ENCODE measurements at regions not wholly inside any gene's neighbourhood (a gene's known extent, or its start where the extent isn't known, plus 50 kb on each side); places are given as distances from the start of the nearest gene placed in this dataset.

- Histone ChIP-seq H2AFZ (ENCODE audit: insufficient read depth, low read depth, low read length, poor library complexity, severe bottlenecking) (no peak overlapping the region), H3K9me3 (ENCODE audit: control extremely low read depth in 1 of 3, control insufficient read depth in 2 of 3, insufficient read depth in 1 of 3, low read length in 2 of 3) (no peaks in the 10 kb centered on the region), H4K20me1 (ENCODE audit: control insufficient read depth, insufficient read depth, low read length, poor library complexity, severe bottlenecking) (no peaks in the 10 kb centered on the region), H3K79me2 (ENCODE audit: control insufficient read depth, insufficient read depth, low read length) (no peaks in the 10 kb centered on the region), H3K4me3 (ENCODE audit: control extremely low read depth in 1 of 5, extremely low read depth in 1 of 5, insufficient read depth in 1 of 5, low read depth in 2 of 5, low read length in 4 of 5) (no peak overlapping the region), H3K4me1 (ENCODE audit: control insufficient read depth in 2 of 2, insufficient read depth in 2 of 2, low read length in 2 of 2) (no peaks in the 10 kb centered on the region), H3K4me2 (replicated peaks; ENCODE audit: low read depth, low read length, poor library complexity, severe bottlenecking) (no peak overlapping the region), H3K27me3 (replicated peaks in 1 of 4; ENCODE audit: control extremely low read depth in 1 of 4, control insufficient read depth in 3 of 4, insufficient read depth in 4 of 4, low read length in 3 of 4) (no peaks in the 10 kb centered on the region), H3K27ac (ENCODE audit: low read length in 2 of 2) (no peak overlapping the region), H3K9ac (ENCODE audit: low read length) (no peak overlapping the region), H3K36me3 (replicated peaks in 1 of 2; ENCODE audit: control extremely low read depth in 1 of 2, control insufficient read depth in 1 of 2, extremely low read depth in 1 of 2, insufficient read depth in 2 of 2, low read length in 1 of 2) (no peaks in the 10 kb centered on the region)
- Mint-ChIP-seq H3K9me3 (ENCODE audit: insufficient read depth) (no peaks in the 10 kb centered on the region), H3K4me3 (no peak overlapping the region), H3K27ac (no peak overlapping the region), H3K4me1 (no peaks in the 10 kb centered on the region), H3K27me3 (no peaks in the 10 kb centered on the region)
- ATAC-seq (ENCODE audit: low read depth), result no peak
- CTCF ChIA-PET, result no interaction called here
- TF ChIP-seq CTCF (IDR thresholded peaks at IDR 0.05), result no peak
- no peak for TF ChIP-seq EZH2 (IDR thresholded peaks at IDR 0.05; ENCODE audit: borderline replicate concordance, insufficient read depth, low read depth, low read length, poor library complexity, severe bottlenecking)
- POLR2A ChIA-PET, result no interaction called here
- DNase-seq, result no peak
- 50% methylated on average over 2 of the region's 5 CpGs for WGBS (ENCODE audit: insufficient coverage)
- intact Hi-C loops (cut with micrococcal nuclease), result no loop called here
These were observed 380.7 kb downstream of the MRPS30 start for GRCh38 chr5:45189481-45189880.

DNA sequence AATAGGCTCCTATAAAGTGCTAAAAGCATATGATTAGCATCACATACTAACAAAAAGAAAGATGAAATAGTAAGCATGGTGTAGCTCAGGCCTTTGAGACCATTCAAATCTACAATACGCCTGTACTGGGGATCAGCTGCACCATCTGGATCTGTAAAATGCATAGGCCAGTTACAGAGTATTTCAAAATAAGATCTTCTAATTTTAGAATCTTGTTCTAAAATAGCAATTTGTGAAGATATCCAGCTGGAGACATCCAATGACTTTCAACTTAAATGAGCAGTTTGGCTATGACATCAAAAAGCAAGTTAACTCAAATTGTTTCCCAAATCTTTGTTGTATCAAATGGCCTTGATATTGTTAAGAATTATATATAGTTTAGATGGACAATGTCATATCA is 386.3 kb downstream of the MRPS30 start:
- no peak overlapping the region for H3K4me2 ChIP-seq (replicated peaks; ENCODE audit: low read depth, low read length, poor library complexity, severe bottlenecking)
- H3K27me3 ChIP-seq (replicated peaks in 1 of 4; ENCODE audit: control extremely low read depth in 1 of 4, control insufficient read depth in 3 of 4, insufficient read depth in 4 of 4, low read length in 3 of 4), result no peaks in the 10 kb centered on the region
- peaks cover 0 to 4% (median 0%) of the 10 kb centered on the region in 3 donors for H3K9me3 ChIP-seq (ENCODE audit: control extremely low read depth in 1 of 3, control insufficient read depth in 2 of 3, insufficient read depth in 1 of 3, low read length in 2 of 3)
- no peak for DNase-seq
- Mint-ChIP-seq H3K4me3 (no peak overlapping the region), H3K27ac (no peak overlapping the region), H3K4me1 (no peaks in the 10 kb centered on the region), H3K27me3 (no peaks in the 10 kb centered on the region), H3K9me3 (ENCODE audit: insufficient read depth) (peaks cover 2% of the 10 kb centered on the region)
- H3K4me1 ChIP-seq (ENCODE audit: control insufficient read depth in 2 of 2, insufficient read depth in 2 of 2, low read length in 2 of 2), result no peaks in the 10 kb centered on the region
- no peaks in the 10 kb centered on the region for H4K20me1 ChIP-seq (ENCODE audit: control insufficient read depth, insufficient read depth, low read length, poor library complexity, severe bottlenecking)
- H2AFZ ChIP-seq (ENCODE audit: insufficient read depth, low read depth, low read length, poor library complexity, severe bottlenecking), result no peak overlapping the region
- no peak for ATAC-seq (ENCODE audit: low read depth)
- H3K4me3 ChIP-seq (ENCODE audit: control extremely low read depth in 1 of 5, extremely low read depth in 1 of 5, insufficient read depth in 1 of 5, low read depth in 2 of 5, low read length in 4 of 5), result no peak overlapping the region
- TF ChIP-seq CTCF (IDR thresholded peaks at IDR 0.05) (no peak), EZH2 (IDR thresholded peaks at IDR 0.05; ENCODE audit: borderline replicate concordance, insufficient read depth, low read depth, low read length, poor library complexity, severe bottlenecking) (no peak)
- H3K79me2 ChIP-seq (ENCODE audit: control insufficient read depth, insufficient read depth, low read length), result no peaks in the 10 kb centered on the region
- no peak overlapping the region for H3K9ac ChIP-seq (ENCODE audit: low read length)
- no CpG with 5 or more reads among the region's 1 CpG for WGBS (ENCODE audit: insufficient coverage)
- POLR2A ChIA-PET, result no interaction called here
- intact Hi-C loops (cut with micrococcal nuclease), result no loop called here
- H3K36me3 ChIP-seq (replicated peaks in 1 of 2; ENCODE audit: control extremely low read depth in 1 of 2, control insufficient read depth in 1 of 2, extremely low read depth in 1 of 2, insufficient read depth in 2 of 2, low read length in 1 of 2), result no peaks in the 10 kb centered on the region
- no peak overlapping the region for H3K27ac ChIP-seq (ENCODE audit: low read length in 2 of 2)
- CTCF ChIA-PET, result no interaction called here
